Esophagus muscularis mucosa (tissue), 3 donors: ENCODE measurements at regions not wholly inside any gene's neighbourhood (a gene's known extent, or its start where the extent isn't known, plus 50 kb on each side); places are given as distances from the start of the nearest gene placed in this dataset.
"Not testable (repeated sequence)": the region's sequence is repeated elsewhere in the genome, so short reads cannot be mapped to it uniquely, and the experiment has no call there.

Source experiments
- POLR2A ChIP-seq: fragments of 450-650 bp; IDR thresholded peaks from one replicate; pipeline ENCODE4 v1.6.1; 2017; ENCODE audit warnings: antibody characterized with exemption, moderate library complexity, mild to moderate bottlenecking, low read depth
- TF ChIP-seq, protein P1 (sequence below), 3 experiments: fragments of 200-600 bp in 2 of 3; fragments of 450-650 bp in 1 of 3; sonication (generic) in 2 of 3; IDR thresholded peaks; one replicate each; pipeline ENCODE4 v1.5.1; 2017 to 2019; ENCODE audit warnings: antibody characterized with exemption in 3 of 3, mild to moderate bottlenecking in 2 of 3, moderate library complexity in 1 of 3

DNA sequence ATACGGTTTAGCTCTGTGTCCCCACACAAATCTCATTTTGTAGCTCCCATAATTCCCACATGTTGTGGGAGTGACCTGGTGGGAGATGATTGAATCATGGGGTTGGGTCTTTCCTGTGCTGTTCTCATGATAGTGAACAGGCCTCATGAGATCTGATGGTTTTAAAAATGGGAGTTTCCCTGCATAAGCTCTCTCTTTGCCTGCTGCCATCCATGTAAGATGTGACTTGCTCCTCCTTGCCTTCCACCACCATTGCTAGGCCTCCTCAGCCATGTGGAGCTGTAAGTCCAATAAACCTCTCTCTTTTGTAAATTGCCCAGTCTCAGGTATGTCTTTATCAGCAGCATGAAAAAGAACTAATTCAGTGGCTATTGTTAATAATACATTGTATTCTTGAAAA is 73.8 kb downstream of the GPR85 start:
- TF ChIP-seq, protein P1, sequence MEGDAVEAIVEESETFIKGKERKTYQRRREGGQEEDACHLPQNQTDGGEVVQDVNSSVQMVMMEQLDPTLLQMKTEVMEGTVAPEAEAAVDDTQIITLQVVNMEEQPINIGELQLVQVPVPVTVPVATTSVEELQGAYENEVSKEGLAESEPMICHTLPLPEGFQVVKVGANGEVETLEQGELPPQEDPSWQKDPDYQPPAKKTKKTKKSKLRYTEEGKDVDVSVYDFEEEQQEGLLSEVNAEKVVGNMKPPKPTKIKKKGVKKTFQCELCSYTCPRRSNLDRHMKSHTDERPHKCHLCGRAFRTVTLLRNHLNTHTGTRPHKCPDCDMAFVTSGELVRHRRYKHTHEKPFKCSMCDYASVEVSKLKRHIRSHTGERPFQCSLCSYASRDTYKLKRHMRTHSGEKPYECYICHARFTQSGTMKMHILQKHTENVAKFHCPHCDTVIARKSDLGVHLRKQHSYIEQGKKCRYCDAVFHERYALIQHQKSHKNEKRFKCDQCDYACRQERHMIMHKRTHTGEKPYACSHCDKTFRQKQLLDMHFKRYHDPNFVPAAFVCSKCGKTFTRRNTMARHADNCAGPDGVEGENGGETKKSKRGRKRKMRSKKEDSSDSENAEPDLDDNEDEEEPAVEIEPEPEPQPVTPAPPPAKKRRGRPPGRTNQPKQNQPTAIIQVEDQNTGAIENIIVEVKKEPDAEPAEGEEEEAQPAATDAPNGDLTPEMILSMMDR (IDR thresholded peaks at IDR 0.05) = not testable (repeated sequence)
- TF ChIP-seq POLR2A = not testable (repeated sequence)
